ENCODE measurements at regions not wholly inside any gene's neighbourhood (a gene's known extent, or its start where the extent isn't known, plus 50 kb on each side); places are given as distances from the start of the nearest gene placed in this dataset.

- no peaks in the 10 kb centered on the region for H3K4me1 Mint-ChIP-seq (ENCODE audit: low read depth)
- H3K9me3 Mint-ChIP-seq: peaks cover 4% of the 10 kb centered on the region
- no peaks in the 10 kb centered on the region for H3K27me3 Mint-ChIP-seq
- H3K36me3 Mint-ChIP-seq (ENCODE audit: low read depth): no peaks in the 10 kb centered on the region
- no peak overlapping the region for H3K27ac Mint-ChIP-seq
- no peak overlapping the region for H3K4me3 Mint-ChIP-seq
These were observed 105.5 kb downstream of the SOX9 start for GRCh38 chr17:72226322-72226721.

- no peak overlapping the region for H3K27ac Mint-ChIP-seq
These were observed 113.2 kb downstream of the SOX9 start for GRCh38 chr17:72233986-72234385.

GRCh38 chr17:72234985-72235384 is 114.2 kb downstream of the SOX9 start:
- Mint-ChIP-seq H3K36me3 (ENCODE audit: low read depth) (no peaks in the 10 kb centered on the region), H3K4me1 (ENCODE audit: low read depth) (no peaks in the 10 kb centered on the region), H3K4me3 (no peak overlapping the region), H3K27me3 (peaks cover 14% of the 10 kb centered on the region), H3K9me3 (peaks cover 15% of the 10 kb centered on the region), H3K27ac (no peak overlapping the region)

More at GRCh38 chr17:72233986-72234385, 113.2 kb downstream of the SOX9 start:
- no peaks in the 10 kb centered on the region for H3K36me3 Mint-ChIP-seq (ENCODE audit: low read depth)
- H3K9me3 Mint-ChIP-seq: peaks cover 11% of the 10 kb centered on the region
- H3K4me3 Mint-ChIP-seq: no peak overlapping the region
- no peaks in the 10 kb centered on the region for H3K4me1 Mint-ChIP-seq (ENCODE audit: low read depth)
- peaks cover 14% of the 10 kb centered on the region for H3K27me3 Mint-ChIP-seq

- H3K36me3 Mint-ChIP-seq (ENCODE audit: low read depth): no peaks in the 10 kb centered on the region
- peaks cover 9% of the 10 kb centered on the region for H3K9me3 Mint-ChIP-seq
- H3K4me1 Mint-ChIP-seq (ENCODE audit: low read depth): no peaks in the 10 kb centered on the region
- no peak overlapping the region for H3K27ac Mint-ChIP-seq
- H3K27me3 Mint-ChIP-seq: peaks cover 14% of the 10 kb centered on the region
- no peak overlapping the region for H3K4me3 Mint-ChIP-seq
These were observed 116.3 kb downstream of the SOX9 start for GRCh38 chr17:72236980-72237633.

GRCh38 chr17:72238157-72238673 is 117.4 kb downstream of the SOX9 start:
- Mint-ChIP-seq H3K4me3 (no peak overlapping the region), H3K4me1 (ENCODE audit: low read depth) (no peaks in the 10 kb centered on the region), H3K9me3 (peaks cover 13% of the 10 kb centered on the region), H3K36me3 (ENCODE audit: low read depth) (no peaks in the 10 kb centered on the region), H3K27me3 (peaks cover 14% of the 10 kb centered on the region), H3K27ac (no peak overlapping the region)

- Mint-ChIP-seq H3K27me3 (peaks cover 13% of the 10 kb centered on the region), H3K9me3 (peaks cover 21% of the 10 kb centered on the region), H3K27ac (no peak overlapping the region), H3K36me3 (ENCODE audit: low read depth) (no peaks in the 10 kb centered on the region), H3K4me1 (ENCODE audit: low read depth) (no peaks in the 10 kb centered on the region), H3K4me3 (no peak overlapping the region)
These were observed 118.7 kb downstream of the SOX9 start for GRCh38 chr17:72239548-72239947.

GRCh38 chr17:72240333-72240732 is 119.5 kb downstream of the SOX9 start:
- Mint-ChIP-seq H3K9me3 (peaks cover 23% of the 10 kb centered on the region), H3K27me3 (peaks cover 8% of the 10 kb centered on the region), H3K4me3 (no peak overlapping the region), H3K4me1 (ENCODE audit: low read depth) (no peaks in the 10 kb centered on the region), H3K36me3 (ENCODE audit: low read depth) (no peaks in the 10 kb centered on the region), H3K27ac (no peak overlapping the region)

- H3K27me3 Mint-ChIP-seq: no peaks in the 10 kb centered on the region
- H3K36me3 Mint-ChIP-seq (ENCODE audit: low read depth): no peaks in the 10 kb centered on the region
- peaks cover 24% of the 10 kb centered on the region for H3K9me3 Mint-ChIP-seq
- H3K4me3 Mint-ChIP-seq: no peak overlapping the region
- H3K4me1 Mint-ChIP-seq (ENCODE audit: low read depth): no peaks in the 10 kb centered on the region
- H3K27ac Mint-ChIP-seq: no peak overlapping the region
These were observed 123.7 kb downstream of the SOX9 start for GRCh38 chr17:72244494-72244893.

- Mint-ChIP-seq H3K27ac (no peak overlapping the region), H3K27me3 (no peaks in the 10 kb centered on the region), H3K9me3 (peaks cover 20% of the 10 kb centered on the region), H3K4me1 (ENCODE audit: low read depth) (no peaks in the 10 kb centered on the region), H3K4me3 (no peak overlapping the region), H3K36me3 (ENCODE audit: low read depth) (no peaks in the 10 kb centered on the region)
These were observed 124.1 kb downstream of the SOX9 start for GRCh38 chr17:72244956-72245355.

- Mint-ChIP-seq H3K36me3 (ENCODE audit: low read depth) (no peaks in the 10 kb centered on the region), H3K27ac (no peak overlapping the region), H3K4me1 (ENCODE audit: low read depth) (no peaks in the 10 kb centered on the region), H3K4me3 (no peak overlapping the region), H3K9me3 (peaks cover 24% of the 10 kb centered on the region), H3K27me3 (no peaks in the 10 kb centered on the region)
These were observed 128.6 kb downstream of the SOX9 start for GRCh38 chr17:72249441-72249840.

GRCh38 chr17:72250206-72250605 is 129.4 kb downstream of the SOX9 start:
- Mint-ChIP-seq H3K4me1 (ENCODE audit: low read depth) (no peaks in the 10 kb centered on the region), H3K4me3 (no peak overlapping the region), H3K27ac (no peak overlapping the region), H3K36me3 (ENCODE audit: low read depth) (no peaks in the 10 kb centered on the region), H3K27me3 (no peaks in the 10 kb centered on the region), H3K9me3 (peaks cover 21% of the 10 kb centered on the region)

GRCh38 chr17:72253597-72253996 is 132.8 kb downstream of the SOX9 start:
- peaks cover 20% of the 10 kb centered on the region for H3K9me3 Mint-ChIP-seq
- no peak overlapping the region for H3K4me3 Mint-ChIP-seq
- H3K27me3 Mint-ChIP-seq: no peaks in the 10 kb centered on the region
- no peaks in the 10 kb centered on the region for H3K36me3 Mint-ChIP-seq (ENCODE audit: low read depth)
- no peaks in the 10 kb centered on the region for H3K4me1 Mint-ChIP-seq (ENCODE audit: low read depth)
- no peak overlapping the region for H3K27ac Mint-ChIP-seq

GRCh38 chr17:72254808-72255449 is 134.1 kb downstream of the SOX9 start:
- H3K9me3 Mint-ChIP-seq: peaks cover 18% of the 10 kb centered on the region
- H3K27ac Mint-ChIP-seq: no peak overlapping the region
- no peaks in the 10 kb centered on the region for H3K4me1 Mint-ChIP-seq (ENCODE audit: low read depth)
- H3K36me3 Mint-ChIP-seq (ENCODE audit: low read depth): no peaks in the 10 kb centered on the region
- no peak overlapping the region for H3K4me3 Mint-ChIP-seq
- H3K27me3 Mint-ChIP-seq: no peaks in the 10 kb centered on the region

- Mint-ChIP-seq H3K4me1 (ENCODE audit: low read depth) (no peaks in the 10 kb centered on the region), H3K36me3 (ENCODE audit: low read depth) (no peaks in the 10 kb centered on the region), H3K27me3 (no peaks in the 10 kb centered on the region), H3K4me3 (no peak overlapping the region), H3K9me3 (peaks cover 21% of the 10 kb centered on the region), H3K27ac (no peak overlapping the region)
These were observed 134.7 kb downstream of the SOX9 start for GRCh38 chr17:72255481-72255880.

GRCh38 chr17:72258711-72259110 is 137.9 kb downstream of the SOX9 start:
- Mint-ChIP-seq H3K27ac (no peak overlapping the region), H3K4me1 (ENCODE audit: low read depth) (no peaks in the 10 kb centered on the region), H3K4me3 (no peak overlapping the region), H3K27me3 (no peaks in the 10 kb centered on the region), H3K9me3 (peaks cover 23% of the 10 kb centered on the region), H3K36me3 (ENCODE audit: low read depth) (no peaks in the 10 kb centered on the region)

- Mint-ChIP-seq H3K27me3 (no peaks in the 10 kb centered on the region), H3K27ac (no peak overlapping the region), H3K4me3 (no peak overlapping the region), H3K4me1 (ENCODE audit: low read depth) (no peaks in the 10 kb centered on the region), H3K36me3 (ENCODE audit: low read depth) (no peaks in the 10 kb centered on the region), H3K9me3 (peaks cover 25% of the 10 kb centered on the region)
These were observed 139.1 kb downstream of the SOX9 start for GRCh38 chr17:72259922-72260321.
